ENCODE measurements at regions not wholly inside any gene's neighbourhood (a gene's known extent, or its start where the extent isn't known, plus 50 kb on each side); places are given as distances from the start of the nearest gene placed in this dataset.

DNA sequence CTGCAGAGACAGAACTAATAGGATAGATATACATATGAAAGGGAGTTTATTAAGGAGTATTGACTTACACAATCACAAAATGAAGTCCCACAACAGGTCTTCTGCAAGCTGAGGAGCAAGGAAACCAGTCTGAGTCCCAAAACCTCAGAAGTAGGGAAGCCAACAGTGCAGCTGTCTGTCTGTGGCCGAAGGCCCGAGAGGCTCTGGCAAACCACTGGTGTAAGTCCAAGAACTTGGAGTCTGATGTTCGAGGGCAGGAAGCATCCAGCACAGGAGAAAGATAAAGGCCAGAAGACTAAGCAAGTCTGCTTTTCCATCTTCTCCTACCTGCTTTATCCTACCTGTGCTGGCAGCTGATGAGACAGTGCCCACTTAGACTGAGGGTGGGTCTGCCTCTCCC is 89.6 kb downstream of the MXRA5 start:
- TF ChIP-seq POLR2AphosphoS5 (IDR thresholded peaks at IDR 0.05; ENCODE audit: borderline replicate concordance, low read depth, low read length), result no peak
- no peak for TF ChIP-seq EZH2 (IDR thresholded peaks at IDR 0.05)

Measured in SK-N-MC (cell line).